ENCODE measurements at regions not wholly inside any gene's neighbourhood (a gene's known extent, or its start where the extent isn't known, plus 50 kb on each side); places are given as distances from the start of the nearest gene placed in this dataset.

DNA sequence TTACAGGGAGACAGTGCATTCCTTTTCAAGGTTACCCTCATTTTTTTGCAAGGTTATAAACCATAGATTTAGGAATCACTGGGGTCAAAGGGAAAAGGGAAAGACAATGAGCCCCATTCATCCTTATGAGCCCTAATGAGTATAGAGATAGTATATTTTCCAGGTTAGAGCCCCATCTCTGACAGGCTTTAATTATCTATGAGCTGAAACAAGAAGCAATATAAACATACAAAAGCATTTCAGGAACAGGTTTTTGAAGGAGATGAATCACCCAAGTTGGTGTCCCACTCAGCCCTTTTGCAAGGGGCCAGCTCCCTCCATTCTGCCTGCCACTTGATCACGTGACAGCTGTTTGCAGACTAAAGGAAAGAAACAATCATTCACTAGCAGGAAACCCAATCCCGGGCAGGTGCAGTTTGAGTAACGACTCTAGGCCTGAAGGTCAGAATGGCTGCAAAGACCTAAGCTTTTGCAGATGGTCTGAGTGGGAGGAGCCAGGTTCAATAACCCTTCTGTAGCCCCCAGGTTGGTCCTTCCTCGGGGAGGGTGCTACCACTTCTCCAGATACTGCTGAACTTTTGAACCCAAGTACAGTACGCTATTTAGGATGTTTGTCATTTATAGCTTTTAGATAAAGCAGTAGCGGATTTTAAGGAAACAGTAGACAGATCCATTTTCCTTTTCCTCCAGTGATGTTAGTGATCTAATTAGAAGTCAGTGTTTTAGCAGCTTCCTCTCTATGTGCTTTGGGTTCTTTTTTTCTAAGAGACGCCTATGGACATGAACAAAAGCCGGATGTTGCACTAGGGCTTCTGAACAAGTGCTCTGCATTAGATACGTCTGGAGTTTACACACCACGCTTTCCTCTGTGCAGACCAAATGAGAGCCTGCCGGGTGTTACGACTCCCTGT lies 253.2 kb downstream of the SOX4 start:
- Mint-ChIP-seq H3K36me3 (no peaks in the 10 kb centered on the region), H3K27ac (no peak overlapping the region), H3K9me3 (peaks cover 0 to 5% (median under 1%) of the 10 kb centered on the region in 8 donors), H3K4me1 (no peaks in the 10 kb centered on the region), H3K4me3 (no peak overlapping the region), H3K27me3 (peaks cover 1 to 4% of the 10 kb centered on the region in 2 donors)
- intact Hi-C loops (cut with micrococcal nuclease): no loop called here
- H3K9me3 ChIP-seq (ENCODE audit: control insufficient read depth in 1 of 2, low read length in 2 of 2): no peaks in the 10 kb centered on the region
- no peaks in the 10 kb centered on the region for H3K4me1 ChIP-seq (ENCODE audit: insufficient read depth, low read length)
- no peak for DNase-seq
- H3K27ac ChIP-seq (ENCODE audit: low read depth, low read length): no peak overlapping the region
- no peak overlapping the region for H3K4me3 ChIP-seq (ENCODE audit: low read length in 2 of 2)
- POLR2A ChIA-PET (ENCODE audit: partially characterized antibody): no interaction called here
- CTCF ChIA-PET (ENCODE audit: partially characterized antibody): no interaction called here
- H3K36me3 ChIP-seq (ENCODE audit: insufficient read depth, low read length): no peaks in the 10 kb centered on the region
- H3K27me3 ChIP-seq (ENCODE audit: insufficient read depth, low read length): no peaks in the 10 kb centered on the region

DNA sequence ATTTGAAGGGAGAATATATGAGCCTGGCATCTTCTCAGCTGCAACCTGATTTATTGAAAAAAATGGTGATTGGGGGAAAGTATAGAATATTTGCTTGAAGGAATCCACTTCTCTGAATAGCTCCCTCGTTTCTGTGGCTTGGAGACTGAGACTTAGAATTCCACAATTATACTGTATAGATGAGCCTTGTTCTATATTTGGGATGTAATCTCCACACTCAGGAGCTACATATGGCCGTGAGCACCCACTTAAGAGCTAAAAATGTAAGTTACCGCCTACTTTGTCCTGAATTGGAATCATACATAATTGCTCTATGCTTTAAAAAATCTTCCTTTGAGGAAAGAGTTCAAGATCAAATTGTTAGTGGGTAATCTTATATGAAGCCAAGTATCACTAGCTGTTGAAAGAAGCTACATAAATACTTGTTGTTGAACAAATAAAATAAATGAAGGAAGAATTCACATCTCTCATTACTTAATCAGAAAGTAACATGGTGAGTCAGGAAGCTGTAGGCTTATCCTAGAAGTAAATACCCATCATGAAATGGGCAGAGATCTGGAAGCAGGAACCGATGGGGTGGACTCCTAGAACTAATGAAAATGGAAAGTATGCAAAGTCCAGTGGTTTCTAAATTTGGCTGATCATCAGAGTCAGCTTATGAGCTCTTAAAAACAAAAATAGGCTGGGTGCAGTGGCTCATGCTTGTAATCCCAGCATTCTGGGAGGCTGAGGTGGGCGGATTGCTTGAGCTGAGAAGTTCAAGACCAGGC lies 254.3 kb downstream of the SOX4 start:
- Histone ChIP-seq H3K4me1 (ENCODE audit: insufficient read depth, low read length) (no peaks in the 10 kb centered on the region), H3K4me3 (ENCODE audit: low read length in 2 of 2) (no peak overlapping the region), H3K27me3 (ENCODE audit: insufficient read depth, low read length) (no peaks in the 10 kb centered on the region), H3K9me3 (ENCODE audit: control insufficient read depth in 1 of 2, low read length in 2 of 2) (no peaks in the 10 kb centered on the region), H3K36me3 (ENCODE audit: insufficient read depth, low read length) (no peaks in the 10 kb centered on the region), H3K27ac (ENCODE audit: low read depth, low read length) (no peak overlapping the region)
- CTCF ChIA-PET (ENCODE audit: partially characterized antibody): no interaction called here
- Mint-ChIP-seq H3K36me3 (no peaks in the 10 kb centered on the region), H3K4me3 (no peak overlapping the region), H3K4me1 (no peaks in the 10 kb centered on the region), H3K27me3 (peaks cover 1 to 4% of the 10 kb centered on the region in 2 donors), H3K9me3 (peaks cover 0 to 5% (median under 1%) of the 10 kb centered on the region in 8 donors), H3K27ac (no peak overlapping the region)
- DNase-seq: no peak
- POLR2A ChIA-PET (ENCODE audit: partially characterized antibody): no interaction called here
- intact Hi-C loops (cut with micrococcal nuclease): no loop called here

DNA sequence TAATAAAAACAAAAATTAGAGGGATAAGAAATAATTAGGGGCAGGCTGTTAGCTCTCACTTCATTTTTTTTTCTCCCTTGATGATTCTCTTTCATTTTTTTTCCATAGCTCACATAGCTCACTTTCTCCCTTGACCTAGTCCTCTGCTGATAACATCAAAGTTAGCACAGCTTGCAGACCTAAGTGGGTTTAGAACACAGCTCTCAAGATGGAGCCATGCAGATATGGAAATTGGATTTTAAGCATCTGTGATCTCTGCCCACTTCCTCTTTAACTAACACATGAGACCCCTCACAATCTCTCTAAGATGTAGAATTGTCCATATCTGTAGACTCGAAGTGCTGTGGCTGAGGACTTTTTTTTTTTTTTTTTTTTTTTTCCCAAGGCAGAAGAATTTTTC lies 257.1 kb downstream of the SOX4 start:
- POLR2A ChIA-PET (ENCODE audit: partially characterized antibody): no interaction called here

DNA sequence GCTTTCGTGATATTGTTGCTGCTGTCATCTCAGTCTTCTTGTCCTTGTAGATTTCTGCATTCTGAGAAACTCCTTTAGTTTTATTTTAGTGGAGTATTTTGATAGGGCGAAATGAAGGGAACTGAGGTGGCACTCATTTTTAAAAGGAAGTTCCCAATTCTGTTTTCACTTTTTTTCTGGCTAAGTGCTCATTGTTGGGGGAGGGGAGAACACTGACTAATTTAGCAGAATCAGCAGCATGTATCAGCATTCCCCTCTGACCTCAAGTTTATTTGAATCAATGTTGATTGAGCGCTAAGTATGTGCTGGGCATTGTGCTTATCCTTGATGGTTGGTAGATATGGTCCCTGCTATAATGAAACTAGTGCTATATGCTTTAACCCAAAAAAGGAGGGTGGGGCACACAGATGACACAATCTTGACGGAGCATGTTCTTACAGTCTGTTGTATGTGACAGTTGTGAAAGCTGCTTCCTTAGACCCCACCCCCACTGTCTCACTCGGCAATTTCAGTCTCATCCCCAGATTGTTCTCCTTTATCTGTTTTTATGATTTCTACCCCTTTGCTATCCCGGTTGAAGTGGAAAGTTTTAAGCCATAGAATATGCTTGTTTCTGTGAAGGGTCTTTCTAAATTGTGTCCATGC lies 262.4 kb downstream of the SOX4 start:
- POLR2A ChIA-PET (ENCODE audit: partially characterized antibody): no interaction called here

More for the DNA sequence above, 257.1 kb downstream of the SOX4 start:
- H3K4me1 ChIP-seq (ENCODE audit: insufficient read depth, low read length): no peaks in the 10 kb centered on the region
- Mint-ChIP-seq H3K36me3 (no peaks in the 10 kb centered on the region), H3K9me3 (peaks cover 0 to 5% (median under 1%) of the 10 kb centered on the region in 8 donors), H3K4me3 (peak overlapping the region in 1 of 8 donors; percentile 45), H3K27ac (no peak overlapping the region), H3K4me1 (no peaks in the 10 kb centered on the region), H3K27me3 (peaks cover 0 to 4% of the 10 kb centered on the region in 2 donors)
- no peak overlapping the region for H3K27ac ChIP-seq (ENCODE audit: low read depth, low read length)
- intact Hi-C loops (cut with micrococcal nuclease): no loop called here
- H3K9me3 ChIP-seq (ENCODE audit: control insufficient read depth in 1 of 2, low read length in 2 of 2): no peaks in the 10 kb centered on the region
- H3K27me3 ChIP-seq (ENCODE audit: insufficient read depth, low read length): no peaks in the 10 kb centered on the region
- CTCF ChIA-PET (ENCODE audit: partially characterized antibody): no interaction called here
- no peak for DNase-seq
- H3K36me3 ChIP-seq (ENCODE audit: insufficient read depth, low read length): no peaks in the 10 kb centered on the region
- no peak overlapping the region for H3K4me3 ChIP-seq (ENCODE audit: low read length in 2 of 2)

DNA sequence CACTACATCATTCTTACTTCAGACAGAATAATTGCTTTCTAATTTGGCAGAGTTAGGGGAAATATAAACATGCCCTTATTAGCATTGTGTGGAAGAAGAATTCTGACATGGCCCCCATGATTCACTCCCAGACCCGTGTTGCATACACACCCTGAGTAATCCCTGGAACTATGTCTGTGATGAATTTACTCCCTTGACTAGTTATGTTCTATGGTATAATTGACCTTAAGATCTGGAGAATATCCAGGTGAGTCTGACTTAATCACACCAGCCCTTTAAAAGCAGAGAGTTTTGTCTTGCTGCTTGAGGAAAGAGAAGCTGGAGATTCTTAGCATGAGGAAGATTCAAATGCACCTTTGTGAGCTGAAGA lies 262.9 kb downstream of the SOX4 start:
- POLR2A ChIA-PET (ENCODE audit: partially characterized antibody): no interaction called here
- no peak overlapping the region for H3K27ac ChIP-seq (ENCODE audit: low read depth, low read length)
- intact Hi-C loops (cut with micrococcal nuclease): no loop called here
- H3K27ac Mint-ChIP-seq: no peak overlapping the region
- no peaks in the 10 kb centered on the region for H3K27me3 ChIP-seq (ENCODE audit: insufficient read depth, low read length)
- CTCF ChIA-PET (ENCODE audit: partially characterized antibody): no interaction called here
- no peaks in the 10 kb centered on the region for H3K9me3 ChIP-seq (ENCODE audit: control insufficient read depth in 1 of 2, low read length in 2 of 2)
- H3K4me1 ChIP-seq (ENCODE audit: insufficient read depth, low read length): no peaks in the 10 kb centered on the region
- H3K36me3 ChIP-seq (ENCODE audit: insufficient read depth, low read length): no peaks in the 10 kb centered on the region
- no peak for DNase-seq
- no peak overlapping the region for H3K4me3 Mint-ChIP-seq
- no peaks in the 10 kb centered on the region for H3K27me3 Mint-ChIP-seq
- no peaks in the 10 kb centered on the region for H3K36me3 Mint-ChIP-seq
- H3K4me1 Mint-ChIP-seq: no peaks in the 10 kb centered on the region
- peaks cover 0 to 6% (median 2%) of the 10 kb centered on the region in 8 donors for H3K9me3 Mint-ChIP-seq
- H3K4me3 ChIP-seq (ENCODE audit: low read length in 2 of 2): no peak overlapping the region

More for the DNA sequence above, 262.4 kb downstream of the SOX4 start:
- CTCF ChIA-PET (ENCODE audit: partially characterized antibody): no interaction called here
- DNase-seq: no peak
- Histone ChIP-seq H3K9me3 (ENCODE audit: control insufficient read depth in 1 of 2, low read length in 2 of 2) (no peaks in the 10 kb centered on the region), H3K4me1 (ENCODE audit: insufficient read depth, low read length) (no peaks in the 10 kb centered on the region), H3K27me3 (ENCODE audit: insufficient read depth, low read length) (no peaks in the 10 kb centered on the region), H3K27ac (ENCODE audit: low read depth, low read length) (no peak overlapping the region), H3K4me3 (ENCODE audit: low read length in 2 of 2) (no peak overlapping the region), H3K36me3 (ENCODE audit: insufficient read depth, low read length) (no peaks in the 10 kb centered on the region)
- H3K4me1 Mint-ChIP-seq: no peaks in the 10 kb centered on the region
- intact Hi-C loops (cut with micrococcal nuclease): no loop called here
- H3K4me3 Mint-ChIP-seq: no peak overlapping the region
- H3K27ac Mint-ChIP-seq: no peak overlapping the region
- no peaks in the 10 kb centered on the region for H3K27me3 Mint-ChIP-seq
- peaks cover 0 to 6% (median 0%) of the 10 kb centered on the region in 8 donors for H3K9me3 Mint-ChIP-seq
- no peaks in the 10 kb centered on the region for H3K36me3 Mint-ChIP-seq

DNA sequence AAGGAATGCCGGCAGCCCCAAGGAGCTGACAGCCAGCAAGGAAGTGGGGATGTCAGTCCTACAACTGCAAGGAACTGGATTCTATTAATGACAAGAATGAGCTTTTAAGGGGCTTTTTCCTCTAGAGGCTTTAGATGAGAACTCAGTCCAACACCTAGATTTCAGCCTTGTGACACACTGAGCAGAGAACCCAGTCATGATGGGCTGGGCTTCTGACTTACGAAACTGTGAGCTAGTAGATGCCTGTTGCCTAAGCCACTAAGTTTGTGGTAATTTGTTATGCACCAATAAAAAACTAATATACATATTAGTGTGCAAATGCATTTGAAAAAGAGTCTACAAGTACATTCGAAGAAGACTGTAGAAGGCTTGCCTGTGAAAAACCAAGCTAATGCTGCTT lies 263.3 kb downstream of the SOX4 start:
- POLR2A ChIA-PET (ENCODE audit: partially characterized antibody): no interaction called here
- no peaks in the 10 kb centered on the region for H3K4me1 Mint-ChIP-seq
- Histone ChIP-seq H3K36me3 (ENCODE audit: insufficient read depth, low read length) (no peaks in the 10 kb centered on the region), H3K4me1 (ENCODE audit: insufficient read depth, low read length) (no peaks in the 10 kb centered on the region), H3K4me3 (ENCODE audit: low read length in 2 of 2) (no peak overlapping the region), H3K27ac (ENCODE audit: low read depth, low read length) (no peak overlapping the region), H3K27me3 (ENCODE audit: insufficient read depth, low read length) (no peaks in the 10 kb centered on the region), H3K9me3 (ENCODE audit: control insufficient read depth in 1 of 2, low read length in 2 of 2) (no peaks in the 10 kb centered on the region)
- H3K27ac Mint-ChIP-seq: no peak overlapping the region
- H3K27me3 Mint-ChIP-seq: no peaks in the 10 kb centered on the region
- no peaks in the 10 kb centered on the region for H3K36me3 Mint-ChIP-seq
- intact Hi-C loops (cut with micrococcal nuclease): no loop called here
- peaks cover 0 to 6% (median 2%) of the 10 kb centered on the region in 8 donors for H3K9me3 Mint-ChIP-seq
- H3K4me3 Mint-ChIP-seq: no peak overlapping the region
- no peak for DNase-seq
- CTCF ChIA-PET (ENCODE audit: partially characterized antibody): no interaction called here

DNA sequence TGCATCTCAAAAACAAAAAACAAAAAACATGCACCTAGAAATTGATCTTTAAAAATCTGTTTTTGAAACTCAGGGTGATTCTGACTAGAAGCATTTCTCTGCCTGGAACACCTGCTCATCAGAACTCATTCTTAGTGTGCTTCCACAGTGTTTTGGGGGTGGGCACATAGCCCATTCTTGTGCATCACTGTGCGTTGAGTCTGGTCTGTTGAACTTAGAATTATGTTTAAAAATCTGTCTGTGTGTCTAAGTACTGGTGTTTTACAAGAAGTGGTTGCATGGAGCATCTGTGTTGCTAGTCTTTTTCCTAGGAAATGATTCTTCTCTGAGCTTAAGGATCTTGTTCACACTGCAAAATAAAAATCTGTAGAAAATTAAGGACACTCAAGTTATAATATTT lies 264.5 kb downstream of the SOX4 start:
- H3K4me3 Mint-ChIP-seq: no peak overlapping the region
- H3K4me1 Mint-ChIP-seq: no peaks in the 10 kb centered on the region
- H3K9me3 Mint-ChIP-seq: peaks cover 0 to 6% (median under 1%) of the 10 kb centered on the region in 8 donors
- POLR2A ChIA-PET (ENCODE audit: partially characterized antibody): no interaction called here
- no peak for DNase-seq
- CTCF ChIA-PET (ENCODE audit: partially characterized antibody): interaction anchor here (0.6 kb wide), 1 partner anchor 229 kb away, joined by 3 read pairs; no protein-coding TSS in a partner anchor
- Histone ChIP-seq H3K36me3 (ENCODE audit: insufficient read depth, low read length) (no peaks in the 10 kb centered on the region), H3K4me3 (ENCODE audit: low read length in 2 of 2) (no peak overlapping the region), H3K27ac (ENCODE audit: low read depth, low read length) (no peak overlapping the region), H3K9me3 (ENCODE audit: control insufficient read depth in 1 of 2, low read length in 2 of 2) (no peaks in the 10 kb centered on the region), H3K27me3 (ENCODE audit: insufficient read depth, low read length) (no peaks in the 10 kb centered on the region), H3K4me1 (ENCODE audit: insufficient read depth, low read length) (no peaks in the 10 kb centered on the region)
- no peak overlapping the region for H3K27ac Mint-ChIP-seq
- intact Hi-C loops (cut with micrococcal nuclease): no loop called here
- H3K36me3 Mint-ChIP-seq: no peaks in the 10 kb centered on the region
- no peaks in the 10 kb centered on the region for H3K27me3 Mint-ChIP-seq
